ENCODE measurements at regions not wholly inside any gene's neighbourhood (a gene's known extent, or its start where the extent isn't known, plus 50 kb on each side); places are given as distances from the start of the nearest gene placed in this dataset.

GRCh38 chr6:78505178-78505577, 362.2 kb upstream of the IRAK1BP1 start:
- DNase-seq (ENCODE audit: low read depth): peak; percentile 5
- H3K4me3 ChIP-seq (ENCODE audit: low read depth, low read length): no peak overlapping the region
- TF ChIP-seq, protein P1, sequence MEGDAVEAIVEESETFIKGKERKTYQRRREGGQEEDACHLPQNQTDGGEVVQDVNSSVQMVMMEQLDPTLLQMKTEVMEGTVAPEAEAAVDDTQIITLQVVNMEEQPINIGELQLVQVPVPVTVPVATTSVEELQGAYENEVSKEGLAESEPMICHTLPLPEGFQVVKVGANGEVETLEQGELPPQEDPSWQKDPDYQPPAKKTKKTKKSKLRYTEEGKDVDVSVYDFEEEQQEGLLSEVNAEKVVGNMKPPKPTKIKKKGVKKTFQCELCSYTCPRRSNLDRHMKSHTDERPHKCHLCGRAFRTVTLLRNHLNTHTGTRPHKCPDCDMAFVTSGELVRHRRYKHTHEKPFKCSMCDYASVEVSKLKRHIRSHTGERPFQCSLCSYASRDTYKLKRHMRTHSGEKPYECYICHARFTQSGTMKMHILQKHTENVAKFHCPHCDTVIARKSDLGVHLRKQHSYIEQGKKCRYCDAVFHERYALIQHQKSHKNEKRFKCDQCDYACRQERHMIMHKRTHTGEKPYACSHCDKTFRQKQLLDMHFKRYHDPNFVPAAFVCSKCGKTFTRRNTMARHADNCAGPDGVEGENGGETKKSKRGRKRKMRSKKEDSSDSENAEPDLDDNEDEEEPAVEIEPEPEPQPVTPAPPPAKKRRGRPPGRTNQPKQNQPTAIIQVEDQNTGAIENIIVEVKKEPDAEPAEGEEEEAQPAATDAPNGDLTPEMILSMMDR (IDR thresholded peaks at IDR 0.05; ENCODE audit: insufficient read depth, low read length): no peak

- TF ChIP-seq, protein P1 (IDR thresholded peaks at IDR 0.05; ENCODE audit: insufficient read depth, low read length): no peak
- DNase-seq (ENCODE audit: low read depth): peak; percentile 19
- no peak overlapping the region for H3K4me3 ChIP-seq (ENCODE audit: low read depth, low read length)
Observed at GRCh38 chr6:78511009-78511408, 356.3 kb upstream of the IRAK1BP1 start.

- H3K4me3 ChIP-seq (ENCODE audit: low read depth, low read length): no peak overlapping the region
- TF ChIP-seq, protein P1 (IDR thresholded peaks at IDR 0.05; ENCODE audit: insufficient read depth, low read length): no peak
- DNase-seq (ENCODE audit: low read depth): no peak
Observed at GRCh38 chr6:78513856-78514255, 353.5 kb upstream of the IRAK1BP1 start.

DNA sequence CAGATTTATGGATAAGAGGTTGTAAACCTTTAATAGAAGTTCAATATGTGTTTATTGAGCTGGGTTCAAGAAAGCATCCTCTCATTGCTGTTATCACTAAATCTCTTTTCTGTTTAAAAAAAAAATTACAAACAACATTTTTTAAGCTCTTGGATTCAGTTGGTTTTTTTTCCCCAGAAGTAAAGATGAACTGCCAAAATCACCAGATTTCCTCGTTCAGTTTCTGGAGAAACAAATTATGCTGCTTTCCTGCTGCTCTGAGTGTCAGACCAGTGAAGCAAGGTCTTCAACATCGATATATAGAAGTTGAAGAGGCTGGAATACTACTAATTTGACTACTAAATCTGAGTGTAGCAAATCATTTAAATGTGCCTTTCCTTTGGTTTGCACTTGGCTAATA, 352.1 kb upstream of the IRAK1BP1 start:
- TF ChIP-seq, protein P1 (IDR thresholded peaks at IDR 0.05; ENCODE audit: insufficient read depth, low read length): no peak
- no peak for DNase-seq (ENCODE audit: low read depth)
- H3K4me3 ChIP-seq (ENCODE audit: low read depth, low read length): no peak overlapping the region

- no peak overlapping the region for H3K4me3 ChIP-seq (ENCODE audit: low read depth, low read length)
- TF ChIP-seq, protein P1 (IDR thresholded peaks at IDR 0.05; ENCODE audit: insufficient read depth, low read length): no peak
- no peak for DNase-seq (ENCODE audit: low read depth)
Observed at GRCh38 chr6:78517399-78517798, 350.0 kb upstream of the IRAK1BP1 start.

DNA sequence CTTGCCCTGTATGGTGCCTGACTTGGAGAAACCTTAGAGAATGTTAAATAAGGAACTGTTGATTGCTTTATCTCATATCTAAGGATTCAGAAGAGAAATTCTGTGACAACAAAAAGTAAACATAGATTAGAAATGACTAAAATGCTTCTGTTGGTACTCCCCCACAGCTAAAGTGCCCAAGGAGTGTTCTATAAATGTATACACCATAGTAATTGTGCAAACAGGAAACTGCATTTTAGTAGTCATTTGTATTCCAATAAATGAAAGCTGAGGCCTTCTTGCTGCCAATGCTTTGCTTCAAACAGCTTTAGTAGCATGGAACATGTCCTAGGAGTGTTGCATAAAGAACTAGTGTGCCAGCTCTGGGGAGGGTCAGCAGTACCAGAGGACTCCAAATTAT, 343.7 kb upstream of the IRAK1BP1 start:
- TF ChIP-seq, protein P1 (IDR thresholded peaks at IDR 0.05; ENCODE audit: insufficient read depth, low read length): no peak
- DNase-seq (ENCODE audit: low read depth): no peak
- no peak overlapping the region for H3K4me3 ChIP-seq (ENCODE audit: low read depth, low read length)

DNA sequence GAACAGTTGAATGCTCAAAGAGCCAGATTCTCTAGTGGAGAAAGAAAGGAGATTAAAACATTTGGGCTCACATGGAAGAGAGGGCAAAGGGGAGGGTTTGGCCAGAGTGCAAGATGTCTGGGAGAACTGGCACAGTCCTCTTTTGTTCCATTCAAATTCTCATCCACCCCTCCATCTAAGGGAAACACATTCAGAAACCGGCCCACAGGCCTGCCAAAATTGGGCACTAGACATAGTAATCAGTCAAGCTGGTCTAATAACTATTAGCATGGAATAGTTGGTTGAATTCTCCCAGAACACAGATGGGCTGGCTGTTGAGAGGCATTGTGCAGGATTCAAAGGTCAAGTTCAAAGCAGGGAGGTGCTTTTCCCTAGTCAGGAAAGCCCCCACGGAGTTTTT, 341.4 kb upstream of the IRAK1BP1 start:
- no peak overlapping the region for H3K4me3 ChIP-seq (ENCODE audit: low read depth, low read length)
- TF ChIP-seq, protein P1 (IDR thresholded peaks at IDR 0.05; ENCODE audit: insufficient read depth, low read length): no peak
- DNase-seq (ENCODE audit: low read depth): no peak

All from fibroblast of the aortic adventitia (primary cell).